ENCODE measurements at regions not wholly inside any gene's neighbourhood (a gene's known extent, or its start where the extent isn't known, plus 50 kb on each side); places are given as distances from the start of the nearest gene placed in this dataset.

GRCh38 chr3:96169111-96169766, 645.2 kb upstream of the EPHA6 start:
- DNase-seq (no peak), ATAC-seq (no peak)
- H3K4me1 Mint-ChIP-seq (ENCODE audit: low read depth) = no peaks in the 10 kb centered on the region
- no peak overlapping the region for H3K4me3 Mint-ChIP-seq
- H3K36me3 Mint-ChIP-seq (ENCODE audit: low read depth) = no peaks in the 10 kb centered on the region
- POLR2A ChIA-PET = no interaction called here
- no peaks in the 10 kb centered on the region for H3K27me3 Mint-ChIP-seq (ENCODE audit: low read depth)
- H3K27ac Mint-ChIP-seq = no peak overlapping the region
- peaks cover 12% of the 10 kb centered on the region for H3K9me3 Mint-ChIP-seq (ENCODE audit: insufficient read depth)
- CTCF ChIA-PET = no interaction called here

DNA sequence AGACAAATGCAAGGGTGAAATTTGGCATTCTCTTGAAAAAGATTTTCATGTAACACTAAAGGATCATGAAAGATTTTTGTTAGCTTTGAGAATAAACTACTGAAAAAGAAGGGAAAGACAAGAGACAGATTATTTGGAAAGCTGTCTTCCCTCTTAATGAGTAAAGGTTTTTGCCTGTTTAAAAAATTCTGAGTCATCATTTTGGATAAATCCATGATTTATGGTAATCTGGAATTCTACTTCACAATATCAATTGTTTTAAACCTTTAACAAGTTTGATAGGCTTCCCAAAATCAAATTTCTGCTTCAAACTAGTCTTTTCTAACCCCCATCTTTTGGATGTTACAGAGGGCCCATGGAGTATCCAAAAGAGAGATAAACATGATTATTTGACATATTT, 641.5 kb upstream of the EPHA6 start:
- POLR2A ChIA-PET = no interaction called here

GRCh38 chr3:96175500-96175899, 638.9 kb upstream of the EPHA6 start:
- DNase-seq (no peak), ATAC-seq (no peak)
- Mint-ChIP-seq H3K4me1 (ENCODE audit: low read depth) (no peaks in the 10 kb centered on the region), H3K9me3 (ENCODE audit: insufficient read depth) (peaks cover 6% of the 10 kb centered on the region), H3K4me3 (no peak overlapping the region), H3K36me3 (ENCODE audit: low read depth) (no peaks in the 10 kb centered on the region), H3K27me3 (ENCODE audit: low read depth) (no peaks in the 10 kb centered on the region), H3K27ac (no peak overlapping the region)
- CTCF ChIA-PET = no interaction called here
- POLR2A ChIA-PET = no interaction called here

More for the DNA sequence above, 641.5 kb upstream of the EPHA6 start:
- Mint-ChIP-seq H3K27me3 (ENCODE audit: low read depth) (no peaks in the 10 kb centered on the region), H3K27ac (no peak overlapping the region), H3K9me3 (ENCODE audit: insufficient read depth) (peaks cover 12% of the 10 kb centered on the region), H3K36me3 (ENCODE audit: low read depth) (no peaks in the 10 kb centered on the region), H3K4me3 (no peak overlapping the region), H3K4me1 (ENCODE audit: low read depth) (no peaks in the 10 kb centered on the region)
- ATAC-seq (no peak), DNase-seq (no peak)
- CTCF ChIA-PET = no interaction called here

DNA sequence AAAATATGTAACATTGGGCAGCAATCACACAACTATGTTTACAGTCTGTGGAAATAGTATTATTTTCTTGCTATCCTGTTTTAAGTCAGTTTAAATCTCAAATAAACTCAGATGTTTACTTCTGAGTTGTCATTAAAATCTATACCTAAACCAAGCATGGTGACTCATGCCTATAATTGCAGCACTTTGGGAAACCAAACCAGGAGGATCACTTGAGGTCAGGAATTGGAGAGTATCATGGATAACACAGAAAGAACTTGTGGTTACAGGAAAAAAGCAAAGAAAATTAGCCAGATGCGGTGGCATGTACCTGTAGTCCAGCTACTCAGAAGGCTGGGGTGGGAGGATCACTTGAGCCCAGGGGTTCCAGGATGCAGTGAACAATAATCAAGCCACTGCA, 631.6 kb upstream of the EPHA6 start:
- DNase-seq (no peak), ATAC-seq (no peak)
- H3K27me3 Mint-ChIP-seq (ENCODE audit: low read depth) = no peaks in the 10 kb centered on the region
- H3K36me3 Mint-ChIP-seq (ENCODE audit: low read depth) = no peaks in the 10 kb centered on the region
- H3K27ac Mint-ChIP-seq = no peak overlapping the region
- CTCF ChIA-PET = no interaction called here
- H3K9me3 Mint-ChIP-seq (ENCODE audit: insufficient read depth) = peaks cover 6% of the 10 kb centered on the region
- H3K4me3 Mint-ChIP-seq = no peak overlapping the region
- H3K4me1 Mint-ChIP-seq (ENCODE audit: low read depth) = no peaks in the 10 kb centered on the region
- POLR2A ChIA-PET = no interaction called here

GRCh38 chr3:96183871-96184270, 630.5 kb upstream of the EPHA6 start:
- ChIA-PET POLR2A (no interaction called here), CTCF (no interaction called here)
- H3K27ac Mint-ChIP-seq = no peak overlapping the region
- no peak overlapping the region for H3K4me3 Mint-ChIP-seq
- no peaks in the 10 kb centered on the region for H3K27me3 Mint-ChIP-seq (ENCODE audit: low read depth)
- no peak for ATAC-seq
- H3K4me1 Mint-ChIP-seq (ENCODE audit: low read depth) = no peaks in the 10 kb centered on the region
- peaks cover 6% of the 10 kb centered on the region for H3K9me3 Mint-ChIP-seq (ENCODE audit: insufficient read depth)
- no peak for DNase-seq
- H3K36me3 Mint-ChIP-seq (ENCODE audit: low read depth) = no peaks in the 10 kb centered on the region

DNA sequence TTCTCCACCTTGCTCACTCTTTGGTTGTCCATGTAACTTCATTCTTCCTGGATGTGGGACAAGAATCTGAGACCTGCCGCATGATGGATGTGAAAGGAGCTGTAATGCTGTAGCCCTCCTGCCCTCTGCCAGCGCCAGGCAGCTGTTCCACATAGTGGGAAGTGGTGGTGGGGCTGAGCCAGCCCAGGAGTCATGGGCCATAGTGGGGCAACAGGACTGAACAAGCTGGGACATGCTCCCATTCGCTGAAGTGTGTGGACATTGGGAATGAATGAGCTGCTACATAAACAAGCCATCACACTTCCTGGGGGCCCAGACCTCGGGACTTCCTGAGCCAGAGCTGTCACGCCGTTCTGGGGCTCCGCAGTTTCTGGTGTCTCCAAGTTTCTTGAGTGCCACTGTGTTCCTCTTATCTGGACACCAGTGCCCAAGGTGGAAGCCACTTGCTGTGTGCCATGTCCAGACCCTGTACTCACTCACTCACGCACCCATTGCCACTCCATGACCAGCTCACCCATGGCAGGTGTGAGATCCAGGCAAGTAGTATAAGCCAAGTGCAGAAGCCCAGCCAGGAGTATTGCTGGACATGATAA, 624.3 kb upstream of the EPHA6 start:
- Mint-ChIP-seq H3K27ac (no peak overlapping the region), H3K4me3 (no peak overlapping the region), H3K4me1 (ENCODE audit: low read depth) (no peaks in the 10 kb centered on the region), H3K27me3 (ENCODE audit: low read depth) (no peaks in the 10 kb centered on the region), H3K36me3 (ENCODE audit: low read depth) (no peaks in the 10 kb centered on the region), H3K9me3 (ENCODE audit: insufficient read depth) (peaks cover 6% of the 10 kb centered on the region)
- ATAC-seq (no peak), DNase-seq (no peak)
- ChIA-PET CTCF (no interaction called here), POLR2A (no interaction called here)

DNA sequence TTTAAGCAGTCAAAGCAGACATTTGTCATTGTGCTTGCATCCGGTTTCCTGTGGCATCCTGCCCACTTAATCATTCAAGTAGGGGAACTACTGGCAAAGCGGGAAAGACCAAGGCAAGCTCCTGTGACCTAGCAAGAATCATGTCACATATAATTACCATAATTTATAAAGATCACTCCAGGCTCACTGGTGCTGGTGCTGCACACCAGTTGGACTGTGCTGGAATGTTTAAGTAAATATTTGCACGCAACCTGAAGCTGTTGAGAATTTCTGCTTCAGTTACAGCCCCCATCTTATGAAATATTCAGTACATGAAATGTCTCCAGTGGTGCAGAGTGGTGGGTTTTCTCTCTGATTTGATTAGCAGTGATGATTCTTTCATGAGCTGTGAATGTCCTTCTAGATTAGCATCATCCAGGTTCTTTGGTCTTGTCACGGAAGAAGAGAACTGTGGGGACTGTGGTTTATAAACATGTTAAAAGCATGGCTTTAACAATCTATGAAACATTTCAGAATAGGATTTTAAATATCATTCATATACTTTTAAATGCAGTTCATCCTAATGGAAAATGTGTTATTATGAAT, 621.3 kb upstream of the EPHA6 start:
- no peak overlapping the region for H3K4me3 Mint-ChIP-seq
- ATAC-seq (no peak), DNase-seq (no peak)
- CTCF ChIA-PET = no interaction called here
- no peaks in the 10 kb centered on the region for H3K36me3 Mint-ChIP-seq (ENCODE audit: low read depth)
- H3K27ac Mint-ChIP-seq = no peak overlapping the region
- POLR2A ChIA-PET = no interaction called here
- no peaks in the 10 kb centered on the region for H3K4me1 Mint-ChIP-seq (ENCODE audit: low read depth)
- H3K9me3 Mint-ChIP-seq (ENCODE audit: insufficient read depth) = no peaks in the 10 kb centered on the region
- H3K27me3 Mint-ChIP-seq (ENCODE audit: low read depth) = no peaks in the 10 kb centered on the region

- no peaks in the 10 kb centered on the region for H3K4me1 Mint-ChIP-seq (ENCODE audit: low read depth)
- H3K9me3 Mint-ChIP-seq (ENCODE audit: insufficient read depth) = peaks cover 7% of the 10 kb centered on the region
- POLR2A ChIA-PET = no interaction called here
- DNase-seq = no peak
- H3K27me3 Mint-ChIP-seq (ENCODE audit: low read depth) = no peaks in the 10 kb centered on the region
- no peaks in the 10 kb centered on the region for H3K36me3 Mint-ChIP-seq (ENCODE audit: low read depth)
- CTCF ChIA-PET = no interaction called here
- no peak for ATAC-seq
- H3K27ac Mint-ChIP-seq = no peak overlapping the region
- H3K4me3 Mint-ChIP-seq = no peak overlapping the region
Measured at GRCh38 chr3:96200897-96201296, 613.5 kb upstream of the EPHA6 start.

DNA sequence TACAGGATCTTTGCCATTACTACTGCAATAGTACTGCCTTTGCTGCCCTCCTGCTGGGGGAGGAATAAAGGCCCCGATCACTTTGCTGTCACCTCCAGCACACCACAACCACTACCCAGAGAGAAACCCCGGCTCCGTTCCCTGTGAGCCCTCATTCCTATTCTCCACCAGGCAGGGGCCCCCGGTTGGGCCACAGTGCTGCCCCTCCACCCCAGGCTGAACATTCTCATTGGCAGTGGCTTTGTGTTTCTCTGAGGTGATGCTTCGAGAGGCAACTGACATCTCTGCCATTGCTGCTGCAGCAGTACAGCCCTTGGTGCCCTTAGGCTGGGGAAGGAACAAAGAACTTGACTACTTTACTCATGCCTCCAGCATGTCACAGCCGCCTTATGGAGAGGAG, 612.9 kb upstream of the EPHA6 start:
- ATAC-seq = no peak
- ChIA-PET POLR2A (no interaction called here), CTCF (no interaction called here)
- Mint-ChIP-seq H3K36me3 (ENCODE audit: low read depth) (no peaks in the 10 kb centered on the region), H3K4me1 (ENCODE audit: low read depth) (no peaks in the 10 kb centered on the region), H3K27ac (no peak overlapping the region), H3K9me3 (ENCODE audit: insufficient read depth) (peaks cover 7% of the 10 kb centered on the region), H3K27me3 (ENCODE audit: low read depth) (no peaks in the 10 kb centered on the region), H3K4me3 (no peak overlapping the region)
- DNase-seq = no peak

GRCh38 chr3:96202181-96202580, 612.2 kb upstream of the EPHA6 start:
- no peak for ATAC-seq
- Mint-ChIP-seq H3K4me3 (no peak overlapping the region), H3K9me3 (ENCODE audit: insufficient read depth) (peaks cover 7% of the 10 kb centered on the region), H3K36me3 (ENCODE audit: low read depth) (no peaks in the 10 kb centered on the region), H3K27ac (no peak overlapping the region), H3K4me1 (ENCODE audit: low read depth) (no peaks in the 10 kb centered on the region), H3K27me3 (ENCODE audit: low read depth) (no peaks in the 10 kb centered on the region)
- DNase-seq = no peak
- ChIA-PET POLR2A (no interaction called here), CTCF (no interaction called here)

- Mint-ChIP-seq H3K27me3 (ENCODE audit: low read depth) (no peaks in the 10 kb centered on the region), H3K27ac (no peak overlapping the region), H3K4me3 (no peak overlapping the region), H3K9me3 (ENCODE audit: insufficient read depth) (peaks cover 4% of the 10 kb centered on the region), H3K36me3 (ENCODE audit: low read depth) (no peaks in the 10 kb centered on the region), H3K4me1 (ENCODE audit: low read depth) (no peaks in the 10 kb centered on the region)
- ATAC-seq = no peak
- DNase-seq = no peak
- ChIA-PET CTCF (no interaction called here), POLR2A (no interaction called here)
Measured at GRCh38 chr3:96209699-96210098, 604.7 kb upstream of the EPHA6 start.

DNA sequence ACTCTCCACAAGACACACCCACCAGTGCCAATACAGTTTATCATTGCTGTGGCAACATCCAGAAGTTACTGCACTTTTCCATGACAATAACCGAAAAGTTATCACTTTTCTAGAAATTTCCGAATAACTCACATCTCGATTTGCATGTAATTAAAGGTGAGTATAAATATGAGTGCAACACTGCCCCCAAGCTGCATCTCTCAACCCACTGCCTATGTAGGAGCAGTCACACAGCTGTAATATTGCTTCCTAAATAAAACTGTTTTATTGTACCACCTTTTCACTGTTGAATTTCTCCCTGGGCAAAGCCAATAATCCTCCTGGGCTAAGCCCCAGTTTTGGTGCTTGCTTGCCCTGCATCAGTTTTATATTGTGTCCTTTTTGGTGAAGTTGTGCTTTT, 601.0 kb upstream of the EPHA6 start:
- H3K4me3 Mint-ChIP-seq = no peak overlapping the region
- no peaks in the 10 kb centered on the region for H3K36me3 Mint-ChIP-seq (ENCODE audit: low read depth)
- ChIA-PET POLR2A (no interaction called here), CTCF (no interaction called here)
- DNase-seq (no peak), ATAC-seq (no peak)
- no peaks in the 10 kb centered on the region for H3K4me1 Mint-ChIP-seq (ENCODE audit: low read depth)
- no peaks in the 10 kb centered on the region for H3K27me3 Mint-ChIP-seq (ENCODE audit: low read depth)
- no peak overlapping the region for H3K27ac Mint-ChIP-seq
- H3K9me3 Mint-ChIP-seq (ENCODE audit: insufficient read depth) = peaks cover 16% of the 10 kb centered on the region

DNA sequence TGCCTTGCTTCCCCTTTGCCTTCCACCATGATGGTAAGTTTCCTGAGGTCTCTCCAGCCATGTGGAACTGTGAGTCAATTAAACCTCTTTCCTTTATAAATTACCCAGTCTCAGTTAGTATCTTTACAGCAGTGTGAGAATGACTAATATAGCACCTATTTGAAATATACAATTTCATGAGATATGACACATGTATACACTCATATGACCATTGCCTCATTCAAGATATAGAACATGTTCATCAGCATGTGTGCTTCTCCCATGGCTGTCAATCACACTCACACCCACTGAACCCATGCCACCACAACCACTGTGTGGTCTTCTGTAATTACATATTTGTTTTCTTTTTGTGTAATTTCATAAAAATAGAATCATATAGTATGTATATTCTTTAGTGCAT, 599.5 kb upstream of the EPHA6 start:
- CTCF ChIA-PET = no interaction called here
- H3K27me3 Mint-ChIP-seq (ENCODE audit: low read depth) = no peaks in the 10 kb centered on the region
- POLR2A ChIA-PET = no interaction called here
- DNase-seq (no peak), ATAC-seq (no peak)
- H3K4me3 Mint-ChIP-seq = no peak overlapping the region
- H3K27ac Mint-ChIP-seq = no peak overlapping the region
- peaks cover 21% of the 10 kb centered on the region for H3K9me3 Mint-ChIP-seq (ENCODE audit: insufficient read depth)
- H3K36me3 Mint-ChIP-seq (ENCODE audit: low read depth) = no peaks in the 10 kb centered on the region
- no peaks in the 10 kb centered on the region for H3K4me1 Mint-ChIP-seq (ENCODE audit: low read depth)

Data from activated CD8-positive, alpha-beta T cell treated with anti-CD3 and anti-CD28 coated beads, Interleukin-2, amount 10 ng/mL, durations not matched to agents 7 days and 5 days (primary cell).